ENCODE measurements at regions not wholly inside any gene's neighbourhood (a gene's known extent, or its start where the extent isn't known, plus 50 kb on each side); places are given as distances from the start of the nearest gene placed in this dataset.

- TF ChIP-seq EP300 (IDR thresholded peaks at IDR 0.05; ENCODE audit: borderline replicate concordance in 1 of 2, low read depth in 1 of 2, low read length in 1 of 2) (no peak), TAF1 (IDR thresholded peaks at IDR 0.05; ENCODE audit: borderline replicate concordance, low read depth, low read length) (no peak)
Observed at GRCh38 chr14:58784931-58785330, 147.2 kb downstream of the DACT1 start.
